Liver (tissue), 8 donors: ENCODE measurements at regions not wholly inside any gene's neighbourhood (a gene's known extent, or its start where the extent isn't known, plus 50 kb on each side); places are given as distances from the start of the nearest gene placed in this dataset.

Source experiments
- DNase-seq: peaks from one replicate; pipeline ENCODE4 v3.0.0-alpha.2; 2017; ENCODE audit warnings: low spot score
- H3K27ac ChIP-seq, 2 donors: one replicate each; pipeline ENCODE4 v1.7.0; 2013; ENCODE audit warnings: inconsistent platforms in 2 of 2, low read length in 2 of 2, control low read depth in 1 of 2, low read depth in 1 of 2, mild to moderate bottlenecking in 1 of 2
- H3K27me3 ChIP-seq, 4 donors: one replicate each; pipeline versions ENCODE4 v1.6.1 to v1.7.0; 2013; ENCODE audit warnings: low read length in 3 of 4, inconsistent platforms in 1 of 4, mild to moderate bottlenecking in 1 of 4, moderate library complexity in 1 of 4; ENCODE audit not compliant: control insufficient read depth in 4 of 4, insufficient read depth in 4 of 4
- H3K36me3 ChIP-seq, 4 donors: one replicate each; pipeline versions ENCODE4 v1.6.1 to v1.7.0; 2013; ENCODE audit warnings: low read length in 3 of 4, mild to moderate bottlenecking in 3 of 4, low read depth in 1 of 4, moderate library complexity in 1 of 4; ENCODE audit not compliant: control insufficient read depth in 4 of 4, insufficient read depth in 3 of 4
- H3K4me1 ChIP-seq, 4 donors: one replicate each; pipeline versions ENCODE4 v1.6.1 to v1.7.0; 2013; ENCODE audit warnings: low read length in 3 of 4, mild to moderate bottlenecking in 3 of 4, moderate library complexity in 1 of 4; ENCODE audit not compliant: control insufficient read depth in 4 of 4, insufficient read depth in 4 of 4
- H3K4me3 ChIP-seq, 3 donors: one replicate each; pipeline versions ENCODE4 v1.6.1 to v1.7.0; 2013; ENCODE audit warnings: low read length in 3 of 3, control low read depth in 1 of 3, low read depth in 1 of 3, mild to moderate bottlenecking in 1 of 3
- H3K9ac ChIP-seq, 2 donors: one replicate each; pipeline ENCODE4 v1.7.0; 2013; ENCODE audit warnings: low read length in 2 of 2, mild to moderate bottlenecking in 2 of 2, moderate library complexity in 2 of 2, control low read depth in 1 of 2, low read depth in 1 of 2
- H3K9me3 ChIP-seq, 4 donors: one replicate each; pipeline versions ENCODE4 v1.6.1 to v1.7.0; 2013; ENCODE audit warnings: low read length in 3 of 4; ENCODE audit not compliant: control insufficient read depth in 4 of 4
- ATF3 ChIP-seq: IDR thresholded peaks from 2 replicates; pipeline ENCODE4 v1.6.1; 2016; ENCODE audit warnings: antibody characterized with exemption
- CTCF ChIP-seq: fragments of 150-350 bp; IDR thresholded peaks from 2 replicates; pipeline ENCODE4 v1.5.1; 2017; ENCODE audit warnings: improper control_type of control experiment, low read depth, low read length; ENCODE audit not compliant: missing input control
- EGR1 ChIP-seq, 2 donors: IDR thresholded peaks; 2 replicates each; pipeline ENCODE4 v1.6.1; 2016 to 2018; ENCODE audit warnings: antibody characterized with exemption in 2 of 2, low read depth in 2 of 2
- FOXA1 ChIP-seq: IDR thresholded peaks from 2 replicates; pipeline ENCODE4 v1.6.1; 2016; ENCODE audit warnings: antibody characterized with exemption
- FOXA2 ChIP-seq: IDR thresholded peaks from 2 replicates; pipeline ENCODE4 v1.6.1; 2016; ENCODE audit warnings: antibody characterized with exemption
- GABPA ChIP-seq, 2 donors: IDR thresholded peaks in 1 of 2; conservative IDR thresholded peaks in 1 of 2; 2 replicates each; pipeline ENCODE4 v1.6.1; 2016; ENCODE audit warnings: antibody characterized with exemption in 2 of 2, mild to moderate bottlenecking in 1 of 2, moderate library complexity in 1 of 2
- HNF4A ChIP-seq, 2 donors: conservative IDR thresholded peaks; 2 replicates each; pipeline ENCODE4 v1.6.1; 2016; ENCODE audit warnings: antibody characterized with exemption in 2 of 2, mild to moderate bottlenecking in 2 of 2
- HNF4G ChIP-seq: IDR thresholded peaks from 2 replicates; pipeline ENCODE4 v1.6.1; 2016; ENCODE audit warnings: antibody characterized with exemption
- JUND ChIP-seq, 2 donors: IDR thresholded peaks; 2 replicates each; pipeline ENCODE4 v1.6.1; 2016; ENCODE audit warnings: antibody characterized with exemption in 2 of 2
- MAX ChIP-seq: IDR thresholded peaks from 2 replicates; pipeline ENCODE4 v1.6.1; 2016; ENCODE audit warnings: antibody characterized with exemption
- NR2F2 ChIP-seq: IDR thresholded peaks from 2 replicates; pipeline ENCODE4 v1.6.1; 2016; ENCODE audit warnings: antibody characterized with exemption
- RAD21 ChIP-seq, 2 donors: IDR thresholded peaks; 2 replicates each; pipeline ENCODE4 v1.6.1; 2016; ENCODE audit warnings: antibody characterized with exemption in 2 of 2, mild to moderate bottlenecking in 2 of 2
- REST ChIP-seq: IDR thresholded peaks from 2 replicates; pipeline ENCODE4 v1.6.1; 2016; ENCODE audit warnings: antibody characterized with exemption, mild to moderate bottlenecking
- RXRA ChIP-seq, 2 donors: IDR thresholded peaks; 2 replicates each; pipeline ENCODE4 v1.6.1; 2017 to 2018; ENCODE audit warnings: antibody characterized with exemption in 2 of 2, mild to moderate bottlenecking in 1 of 2
- SP1 ChIP-seq: IDR thresholded peaks from 2 replicates; pipeline ENCODE4 v1.6.1; 2018; ENCODE audit warnings: antibody characterized with exemption, mild to moderate bottlenecking
- TAF1 ChIP-seq: conservative IDR thresholded peaks from 2 replicates; pipeline ENCODE4 v1.6.1; 2016; ENCODE audit warnings: antibody characterized with exemption, mild to moderate bottlenecking
- YY1 ChIP-seq: IDR thresholded peaks from 2 replicates; pipeline ENCODE4 v1.6.1; 2016; ENCODE audit warnings: antibody characterized with exemption, mild to moderate bottlenecking
- WGBS: extraction: QIAGEN DNeasy Blood & Tissue Kit; methylation state at CpG from one replicate; pipeline ENCODE4 v1.1.7; 2013; 5-methylcytosine and 5-hydroxymethylcytosine counted together
- TF ChIP-seq, protein P1 (sequence below): IDR thresholded peaks from 2 replicates; pipeline ENCODE4 v1.6.1; 2016; ENCODE audit warnings: antibody characterized with exemption
- donor health status: healthy.
- donor health status: healthy.
- donor health status: healthy.
- donor health status: healthy.
- donor health status: healthy.

DNA sequence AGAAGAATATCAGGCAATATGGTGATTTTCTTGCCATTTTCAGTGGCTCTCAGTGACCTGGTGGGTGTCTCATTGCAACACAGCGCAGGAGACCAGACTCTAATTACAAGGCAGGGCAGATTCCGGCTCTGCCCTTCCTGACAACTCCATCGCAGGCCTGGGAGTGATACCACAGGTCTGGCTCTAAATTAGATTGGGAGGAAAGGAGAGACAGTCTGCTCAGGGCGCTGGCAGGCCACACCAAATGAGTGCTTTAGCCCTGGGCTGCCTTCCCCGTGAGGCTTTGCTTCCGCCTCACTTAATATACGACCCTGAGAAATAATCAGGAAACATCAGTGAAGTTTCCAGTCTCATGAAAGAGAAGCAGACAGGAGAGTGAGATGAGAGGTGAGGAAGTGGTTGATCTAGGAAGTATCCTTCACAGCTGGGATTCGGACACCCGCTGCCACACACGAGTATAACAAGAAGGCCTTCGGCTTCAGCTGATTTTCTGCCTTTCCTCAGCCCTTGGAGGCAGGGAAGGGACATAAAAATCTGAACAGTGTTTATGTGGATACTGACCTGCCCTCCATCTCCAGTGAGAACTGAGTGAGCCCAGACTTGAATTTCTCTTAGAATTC is 73.7 kb upstream of the PROK2 start:
- no peak for DNase-seq
- Histone ChIP-seq H3K27ac (peak overlapping the region in 1 of 2 donors; percentile 18), H3K4me3 (no peak overlapping the region), H3K27me3 (peaks cover 0 to 3% (median 0%) of the 10 kb centered on the region in 4 donors), H3K9ac (no peak overlapping the region), H3K36me3 (no peaks in the 10 kb centered on the region), H3K9me3 (peaks cover 0 to 13% (median 10%) of the 10 kb centered on the region in 4 donors), H3K4me1 (no peaks in the 10 kb centered on the region)
- 80% methylated on average over 11 of the region's 11 CpGs for WGBS
- TF ChIP-seq RAD21 (IDR thresholded peaks at IDR 0.05) (no peak), NR2F2 (no peak), YY1 (no peak), CTCF (no peak), FOXA1 (no peak), HNF4A (conservative IDR thresholded peaks at IDR 0.05) (no peak), EGR1 (IDR thresholded peaks at IDR 0.05; ENCODE audit: low read depth in 2 of 2) (no peak), JUND (IDR thresholded peaks at IDR 0.05) (no peak), TAF1 (no peak), HNF4G (no peak), MAX (no peak), GABPA (IDR thresholded peaks at IDR 0.05 in 1 of 2, conservative IDR thresholded peaks at IDR 0.05 in 1 of 2) (no peak), FOXA2 (no peak)
- TF ChIP-seq, protein P1, sequence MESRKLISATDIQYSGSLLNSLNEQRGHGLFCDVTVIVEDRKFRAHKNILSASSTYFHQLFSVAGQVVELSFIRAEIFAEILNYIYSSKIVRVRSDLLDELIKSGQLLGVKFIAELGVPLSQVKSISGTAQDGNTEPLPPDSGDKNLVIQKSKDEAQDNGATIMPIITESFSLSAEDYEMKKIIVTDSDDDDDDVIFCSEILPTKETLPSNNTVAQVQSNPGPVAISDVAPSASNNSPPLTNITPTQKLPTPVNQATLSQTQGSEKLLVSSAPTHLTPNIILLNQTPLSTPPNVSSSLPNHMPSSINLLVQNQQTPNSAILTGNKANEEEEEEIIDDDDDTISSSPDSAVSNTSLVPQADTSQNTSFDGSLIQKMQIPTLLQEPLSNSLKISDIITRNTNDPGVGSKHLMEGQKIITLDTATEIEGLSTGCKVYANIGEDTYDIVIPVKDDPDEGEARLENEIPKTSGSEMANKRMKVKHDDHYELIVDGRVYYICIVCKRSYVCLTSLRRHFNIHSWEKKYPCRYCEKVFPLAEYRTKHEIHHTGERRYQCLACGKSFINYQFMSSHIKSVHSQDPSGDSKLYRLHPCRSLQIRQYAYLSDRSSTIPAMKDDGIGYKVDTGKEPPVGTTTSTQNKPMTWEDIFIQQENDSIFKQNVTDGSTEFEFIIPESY, result no peak

DNA sequence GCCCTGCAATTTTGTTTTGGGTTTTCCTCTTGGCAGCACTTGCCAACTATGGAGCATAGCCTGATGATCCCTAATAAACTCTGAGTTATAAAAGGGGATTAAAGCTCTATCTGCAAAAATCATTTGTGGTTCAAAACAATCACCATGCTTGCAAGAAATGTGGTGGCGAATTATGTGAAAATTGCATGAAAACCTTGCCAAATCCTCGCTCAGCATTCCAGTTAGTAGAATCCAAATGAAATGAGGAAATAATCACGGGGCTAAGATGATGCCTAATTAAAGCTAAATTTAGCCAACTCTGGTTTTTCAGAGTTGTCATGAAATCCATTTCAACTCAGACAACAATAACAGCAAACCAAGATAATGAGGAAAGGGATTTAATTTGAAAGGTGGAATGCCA is 73.0 kb upstream of the PROK2 start:
- H3K27me3 ChIP-seq, result peaks cover 0 to 4% (median 0%) of the 10 kb centered on the region in 4 donors
- DNase-seq, result no peak
- H3K27ac ChIP-seq, result no peak overlapping the region
- H3K9me3 ChIP-seq, result peaks cover 0 to 13% (median 10%) of the 10 kb centered on the region in 4 donors
- H3K9ac ChIP-seq, result no peak overlapping the region
- H3K4me1 ChIP-seq, result no peaks in the 10 kb centered on the region
- H3K36me3 ChIP-seq, result no peaks in the 10 kb centered on the region
- H3K4me3 ChIP-seq, result no peak overlapping the region
- TF ChIP-seq FOXA2 (no peak), HNF4A (conservative IDR thresholded peaks at IDR 0.05) (no peak), TAF1 (no peak), RXRA (IDR thresholded peaks at IDR 0.05) (no peak), REST (no peak), NR2F2 (no peak), ATF3 (no peak), JUND (IDR thresholded peaks at IDR 0.05) (no peak), SP1 (no peak), YY1 (no peak), RAD21 (IDR thresholded peaks at IDR 0.05) (no peak), GABPA (IDR thresholded peaks at IDR 0.05 in 1 of 2, conservative IDR thresholded peaks at IDR 0.05 in 1 of 2) (no peak), EGR1 (IDR thresholded peaks at IDR 0.05; ENCODE audit: low read depth in 2 of 2) (no peak)
- TF ChIP-seq, protein P1, result no peak
- WGBS, result 78% methylated on average over 3 of the region's 3 CpGs
